ENCODE measurements at regions not wholly inside any gene's neighbourhood (a gene's known extent, or its start where the extent isn't known, plus 50 kb on each side); places are given as distances from the start of the nearest gene placed in this dataset.

- TF ChIP-seq, protein P1, sequence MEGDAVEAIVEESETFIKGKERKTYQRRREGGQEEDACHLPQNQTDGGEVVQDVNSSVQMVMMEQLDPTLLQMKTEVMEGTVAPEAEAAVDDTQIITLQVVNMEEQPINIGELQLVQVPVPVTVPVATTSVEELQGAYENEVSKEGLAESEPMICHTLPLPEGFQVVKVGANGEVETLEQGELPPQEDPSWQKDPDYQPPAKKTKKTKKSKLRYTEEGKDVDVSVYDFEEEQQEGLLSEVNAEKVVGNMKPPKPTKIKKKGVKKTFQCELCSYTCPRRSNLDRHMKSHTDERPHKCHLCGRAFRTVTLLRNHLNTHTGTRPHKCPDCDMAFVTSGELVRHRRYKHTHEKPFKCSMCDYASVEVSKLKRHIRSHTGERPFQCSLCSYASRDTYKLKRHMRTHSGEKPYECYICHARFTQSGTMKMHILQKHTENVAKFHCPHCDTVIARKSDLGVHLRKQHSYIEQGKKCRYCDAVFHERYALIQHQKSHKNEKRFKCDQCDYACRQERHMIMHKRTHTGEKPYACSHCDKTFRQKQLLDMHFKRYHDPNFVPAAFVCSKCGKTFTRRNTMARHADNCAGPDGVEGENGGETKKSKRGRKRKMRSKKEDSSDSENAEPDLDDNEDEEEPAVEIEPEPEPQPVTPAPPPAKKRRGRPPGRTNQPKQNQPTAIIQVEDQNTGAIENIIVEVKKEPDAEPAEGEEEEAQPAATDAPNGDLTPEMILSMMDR (IDR thresholded peaks at IDR 0.05; ENCODE audit: low read depth, low read length, poor library complexity, severe bottlenecking), result no peak
- TF ChIP-seq EZH2phosphoT487 (IDR thresholded peaks at IDR 0.05; ENCODE audit: borderline replicate concordance, low read length), result no peak
These were observed 468.5 kb downstream of the CDH9 start for GRCh38 chr5:26569929-26570258.

All from DOHH2 (cell line).